ENCODE measurements at regions not wholly inside any gene's neighbourhood (a gene's known extent, or its start where the extent isn't known, plus 50 kb on each side); places are given as distances from the start of the nearest gene placed in this dataset.

DNA sequence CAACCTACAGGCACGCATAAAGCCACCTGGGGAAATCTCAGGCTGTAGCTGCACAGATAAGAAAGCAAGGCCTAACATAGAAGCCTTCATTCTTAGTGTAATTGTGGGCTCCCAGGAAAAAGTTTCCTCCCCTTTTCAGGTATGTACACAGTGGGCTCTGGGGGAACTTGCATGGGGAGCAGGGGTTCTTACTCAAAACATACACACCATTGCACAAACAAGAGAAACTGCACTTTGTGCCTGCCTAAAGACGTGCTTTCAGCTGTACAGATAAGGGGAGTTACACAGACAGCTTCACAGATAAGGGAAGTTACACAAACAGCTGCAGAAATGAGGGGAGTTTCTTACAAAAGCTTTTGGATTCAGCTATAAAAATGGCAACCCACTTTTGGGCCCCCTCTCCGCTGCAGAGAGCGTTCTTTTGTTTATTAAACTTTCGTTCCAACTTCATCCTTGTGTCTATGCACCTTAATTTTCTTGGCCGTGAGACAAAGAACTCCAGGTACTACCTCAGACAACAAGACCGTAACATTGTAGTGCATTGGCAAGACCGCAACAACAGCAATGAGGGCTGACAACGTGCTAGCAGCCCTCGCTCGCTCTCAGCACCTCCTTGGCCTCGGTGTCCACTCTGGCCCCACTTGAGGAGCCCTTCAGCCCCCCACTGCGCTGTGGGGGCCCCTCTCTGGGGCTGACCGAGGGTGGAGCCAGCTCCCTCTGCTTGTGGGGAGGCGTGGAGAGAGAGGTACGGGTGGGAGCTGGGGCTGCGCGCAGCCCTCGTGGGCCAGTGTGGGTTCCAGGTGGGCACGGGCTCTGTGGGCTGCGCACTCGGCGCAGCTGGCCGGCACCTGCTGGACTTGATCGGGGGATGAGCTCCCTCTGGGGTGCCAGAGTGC, 317.5 kb downstream of the RAPGEF2 start (continued):
- TF ChIP-seq, protein P1, sequence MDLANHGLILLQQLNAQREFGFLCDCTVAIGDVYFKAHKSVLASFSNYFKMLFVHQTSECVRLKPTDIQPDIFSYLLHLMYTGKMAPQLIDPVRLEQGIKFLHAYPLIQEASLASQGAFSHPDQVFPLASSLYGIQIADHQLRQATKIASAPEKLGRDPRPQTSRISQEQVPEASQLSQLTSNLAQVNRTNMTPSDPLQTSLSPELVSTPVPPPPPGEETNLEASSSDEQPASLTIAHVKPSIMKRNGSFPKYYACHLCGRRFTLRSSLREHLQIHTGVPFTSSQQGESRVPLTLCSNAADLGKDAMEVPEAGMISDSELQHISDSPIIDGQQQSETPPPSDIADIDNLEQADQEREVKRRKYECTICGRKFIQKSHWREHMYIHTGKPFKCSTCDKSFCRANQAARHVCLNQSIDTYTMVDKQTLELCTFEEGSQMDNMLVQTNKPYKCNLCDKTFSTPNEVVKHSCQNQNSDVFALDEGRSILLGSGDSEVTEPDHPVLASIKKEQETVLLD (CRISPR knock-in tag; IDR thresholded peaks at IDR 0.05; ENCODE audit: low read depth), result no peak
- peak; percentile 76 for TF ChIP-seq ZNF781 (CRISPR knock-in tag; IDR thresholded peaks at IDR 0.05; ENCODE audit: borderline replicate concordance, not compliant biosample characterization)
- TF ChIP-seq ELF1 (CRISPR knock-in tag; IDR thresholded peaks at IDR 0.05), result peak; percentile 26; the same call in 1 of the 2 replicates
- 0 out of 2 replicates have a peak, but pooled peaks have one; percentile 49 for TF ChIP-seq YEATS2 (CRISPR knock-in tag; IDR thresholded peaks at IDR 0.05; ENCODE audit: borderline replicate concordance)
- TF ChIP-seq BRD4 (CRISPR knock-in tag; IDR thresholded peaks at IDR 0.05), result 0 out of 2 replicates have a peak, but pooled peaks have one; percentile 58
- 0 out of 2 replicates have a peak, but pooled peaks have one; percentile 59 for TF ChIP-seq ZNF549 (CRISPR knock-in tag; IDR thresholded peaks at IDR 0.05)
- no peak for TF ChIP-seq MEIS1 (CRISPR knock-in tag; IDR thresholded peaks at IDR 0.05; ENCODE audit: borderline replicate concordance)
- TF ChIP-seq, protein P2, sequence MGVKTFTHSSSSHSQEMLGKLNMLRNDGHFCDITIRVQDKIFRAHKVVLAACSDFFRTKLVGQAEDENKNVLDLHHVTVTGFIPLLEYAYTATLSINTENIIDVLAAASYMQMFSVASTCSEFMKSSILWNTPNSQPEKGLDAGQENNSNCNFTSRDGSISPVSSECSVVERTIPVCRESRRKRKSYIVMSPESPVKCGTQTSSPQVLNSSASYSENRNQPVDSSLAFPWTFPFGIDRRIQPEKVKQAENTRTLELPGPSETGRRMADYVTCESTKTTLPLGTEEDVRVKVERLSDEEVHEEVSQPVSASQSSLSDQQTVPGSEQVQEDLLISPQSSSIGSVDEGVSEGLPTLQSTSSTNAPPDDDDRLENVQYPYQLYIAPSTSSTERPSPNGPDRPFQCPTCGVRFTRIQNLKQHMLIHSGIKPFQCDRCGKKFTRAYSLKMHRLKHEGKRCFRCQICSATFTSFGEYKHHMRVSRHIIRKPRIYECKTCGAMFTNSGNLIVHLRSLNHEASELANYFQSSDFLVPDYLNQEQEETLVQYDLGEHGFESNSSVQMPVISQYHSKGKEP (CRISPR knock-in tag; IDR thresholded peaks at IDR 0.05), result peak; percentile 41; the same call in 1 of the 2 replicates
- peak; percentile 52; the same call in 1 of the 2 replicates for TF ChIP-seq ZFY (CRISPR knock-in tag; IDR thresholded peaks at IDR 0.05)
- TF ChIP-seq, protein P3, sequence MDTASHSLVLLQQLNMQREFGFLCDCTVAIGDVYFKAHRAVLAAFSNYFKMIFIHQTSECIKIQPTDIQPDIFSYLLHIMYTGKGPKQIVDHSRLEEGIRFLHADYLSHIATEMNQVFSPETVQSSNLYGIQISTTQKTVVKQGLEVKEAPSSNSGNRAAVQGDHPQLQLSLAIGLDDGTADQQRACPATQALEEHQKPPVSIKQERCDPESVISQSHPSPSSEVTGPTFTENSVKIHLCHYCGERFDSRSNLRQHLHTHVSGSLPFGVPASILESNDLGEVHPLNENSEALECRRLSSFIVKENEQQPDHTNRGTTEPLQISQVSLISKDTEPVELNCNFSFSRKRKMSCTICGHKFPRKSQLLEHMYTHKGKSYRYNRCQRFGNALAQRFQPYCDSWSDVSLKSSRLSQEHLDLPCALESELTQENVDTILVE (CRISPR knock-in tag; IDR thresholded peaks at IDR 0.05), result peak; percentile 80; the same call in 1 of the 2 replicates
- no peak for TF ChIP-seq ARNTL (CRISPR knock-in tag; IDR thresholded peaks at IDR 0.05)
- TF ChIP-seq, protein P4, sequence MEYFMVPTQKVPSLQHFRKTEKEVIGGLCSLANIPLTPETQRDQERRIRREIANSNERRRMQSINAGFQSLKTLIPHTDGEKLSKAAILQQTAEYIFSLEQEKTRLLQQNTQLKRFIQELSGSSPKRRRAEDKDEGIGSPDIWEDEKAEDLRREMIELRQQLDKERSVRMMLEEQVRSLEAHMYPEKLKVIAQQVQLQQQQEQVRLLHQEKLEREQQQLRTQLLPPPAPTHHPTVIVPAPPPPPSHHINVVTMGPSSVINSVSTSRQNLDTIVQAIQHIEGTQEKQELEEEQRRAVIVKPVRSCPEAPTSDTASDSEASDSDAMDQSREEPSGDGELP (IDR thresholded peaks at IDR 0.05; ENCODE audit: borderline replicate concordance, low read depth), result peak; percentile 97
- no peak for TF ChIP-seq NR2C2 (CRISPR knock-in tag; IDR thresholded peaks at IDR 0.05; ENCODE audit: borderline replicate concordance)
- no peak for TF ChIP-seq ZNF790 (CRISPR knock-in tag; IDR thresholded peaks at IDR 0.05; ENCODE audit: borderline replicate concordance)
- TF ChIP-seq, protein P5, sequence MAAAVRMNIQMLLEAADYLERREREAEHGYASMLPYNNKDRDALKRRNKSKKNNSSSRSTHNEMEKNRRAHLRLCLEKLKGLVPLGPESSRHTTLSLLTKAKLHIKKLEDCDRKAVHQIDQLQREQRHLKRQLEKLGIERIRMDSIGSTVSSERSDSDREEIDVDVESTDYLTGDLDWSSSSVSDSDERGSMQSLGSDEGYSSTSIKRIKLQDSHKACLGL (CRISPR knock-in tag; IDR thresholded peaks at IDR 0.05), result no peak
- TF ChIP-seq MXD4 (CRISPR knock-in tag; IDR thresholded peaks at IDR 0.05), result peak; percentile 66; the same call in 1 of the 2 replicates
- TF ChIP-seq, protein P6, sequence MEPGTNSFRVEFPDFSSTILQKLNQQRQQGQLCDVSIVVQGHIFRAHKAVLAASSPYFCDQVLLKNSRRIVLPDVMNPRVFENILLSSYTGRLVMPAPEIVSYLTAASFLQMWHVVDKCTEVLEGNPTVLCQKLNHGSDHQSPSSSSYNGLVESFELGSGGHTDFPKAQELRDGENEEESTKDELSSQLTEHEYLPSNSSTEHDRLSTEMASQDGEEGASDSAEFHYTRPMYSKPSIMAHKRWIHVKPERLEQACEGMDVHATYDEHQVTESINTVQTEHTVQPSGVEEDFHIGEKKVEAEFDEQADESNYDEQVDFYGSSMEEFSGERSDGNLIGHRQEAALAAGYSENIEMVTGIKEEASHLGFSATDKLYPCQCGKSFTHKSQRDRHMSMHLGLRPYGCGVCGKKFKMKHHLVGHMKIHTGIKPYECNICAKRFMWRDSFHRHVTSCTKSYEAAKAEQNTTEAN (CRISPR knock-in tag; conservative IDR thresholded peaks at IDR 0.05), result peak; percentile 93
- no peak for TF ChIP-seq DR1 (CRISPR knock-in tag; IDR thresholded peaks at IDR 0.05)
- TF ChIP-seq HMG20A (CRISPR knock-in tag; IDR thresholded peaks at IDR 0.05; ENCODE audit: borderline replicate concordance), result peak; percentile 94
